Right lobe of liver (tissue), 6 donors: ENCODE measurements at regions not wholly inside any gene's neighbourhood (a gene's known extent, or its start where the extent isn't known, plus 50 kb on each side); places are given as distances from the start of the nearest gene placed in this dataset.
A peak's percentile ranks its signal among the peaks of the same experiment; 100 is the strongest.

Experiments used
- ATAC-seq, 4 donors: fragments of 200-7000 bp; cut with Tn5 transposase; one replicate each; pipeline ENCODE4 v1.9.1; 2020; ENCODE audit warnings: mild to moderate bottlenecking in 4 of 4, moderate library complexity in 4 of 4
- DNase-seq, 3 donors: peaks; one replicate each; pipeline ENCODE4 v3.0.0-alpha.2; 2020
- H3K27ac ChIP-seq, 3 donors: fragments of 200-600 bp; one replicate each; pipeline ENCODE4 v1.8.0; 2022
- H3K27me3 ChIP-seq, 2 donors: fragments of 200-600 bp; one replicate each; pipeline ENCODE4 v1.8.0; 2022
- H3K36me3 ChIP-seq, 4 donors: fragments of 200-600 bp; sonication (generic) in 1 of 4; one replicate each; pipeline versions ENCODE4 v1.5.1 to v1.8.0; 2017 to 2022; ENCODE audit warnings: control low read depth in 1 of 4
- H3K4me1 ChIP-seq, 4 donors: fragments of 200-600 bp; sonication (generic) in 1 of 4; one replicate each; pipeline versions ENCODE4 v1.5.1 to v1.8.0; 2017 to 2022; ENCODE audit warnings: control low read depth in 1 of 4
- H3K4me3 ChIP-seq, 3 donors: fragments of 200-600 bp; one replicate each; pipeline ENCODE4 v1.8.0; 2022
- H3K9me3 ChIP-seq, 4 donors: fragments of 200-600 bp; sonication (generic) in 1 of 4; one replicate each; pipeline versions ENCODE4 v1.5.1 to v1.8.0; 2017 to 2022; ENCODE audit warnings: control low read depth in 1 of 4
- CTCF ChIP-seq, 4 donors: fragments of 200-600 bp in 3 of 4; fragments of 450-650 bp in 1 of 4; IDR thresholded peaks; one replicate each; pipeline versions ENCODE4 v1.5.1 to v1.8.0; 2016 to 2022; ENCODE audit warnings: antibody characterized with exemption in 4 of 4, mild to moderate bottlenecking in 2 of 4
- POLR2A ChIP-seq: fragments of 450-650 bp; IDR thresholded peaks from one replicate; pipeline ENCODE4 v1.6.1; 2017; ENCODE audit warnings: antibody characterized with exemption, mild to moderate bottlenecking
- WGBS: methylation state at CpG from one replicate; pipeline ENCODE4 v1.1.6; 2018; ENCODE audit warnings: low coverage, low lambda C conversion rate; ENCODE audit not compliant: insufficient coverage; ENCODE audit errors: missing lambda C conversion rate; 5-methylcytosine and 5-hydroxymethylcytosine counted together
- intact Hi-C, 2 donors: fragments of 100-400 bp; cut with DNase I; formaldehyde crosslinking; loops; one replicate each; pipeline versions ENCODE4 v1.11.2 to v1.14.1; 2022
- donor health status: DM: no; HTN: yes; CAD: no.
- donor health status: DM: no; HTN: no; CAD: no.
- donor health status: DM: no; HTN: no; CAD: no.
- donor health status: DM: no; HTN: yes; CAD: no.
- donor health status: DM: no; HTN: yes; CAD: no.

GRCh38 chr13:72405441-72405840 lies 322.0 kb downstream of the MZT1 start:
- DNase-seq (no peak), ATAC-seq (peak in 2 of 4 donors; percentile 60 to 67)
- intact Hi-C loops = no loop called here
- 19% methylated on average over 1 of the region's 1 CpG for WGBS
- Histone ChIP-seq H3K9me3 (no peaks in the 10 kb centered on the region), H3K4me1 (peaks cover 0 to 14% (median 0%) of the 10 kb centered on the region in 4 donors), H3K4me3 (no peak overlapping the region), H3K27ac (no peak overlapping the region), H3K27me3 (no peaks in the 10 kb centered on the region), H3K36me3 (no peaks in the 10 kb centered on the region)
- TF ChIP-seq CTCF (IDR thresholded peaks at IDR 0.05) = no peak
- no peak for TF ChIP-seq POLR2A

- no peak overlapping the region for H3K4me3 ChIP-seq
- no peak overlapping the region for H3K27ac ChIP-seq
- no peaks in the 10 kb centered on the region for H3K36me3 ChIP-seq
- H3K9me3 ChIP-seq = no peaks in the 10 kb centered on the region
- DNase-seq (no peak), ATAC-seq (no peak)
- H3K4me1 ChIP-seq = peaks cover 0 to 14% (median 0%) of the 10 kb centered on the region in 4 donors
- no peaks in the 10 kb centered on the region for H3K27me3 ChIP-seq
- intact Hi-C loops = no loop called here
- 69% methylated on average over 3 of the region's 3 CpGs for WGBS
- no peak for TF ChIP-seq POLR2A
- no peak for TF ChIP-seq CTCF (IDR thresholded peaks at IDR 0.05)
These were observed 323.9 kb downstream of the MZT1 start for GRCh38 chr13:72403396-72404010.

- H3K36me3 ChIP-seq = no peaks in the 10 kb centered on the region
- TF ChIP-seq CTCF (IDR thresholded peaks at IDR 0.05) = no peak
- TF ChIP-seq POLR2A = no peak
- DNase-seq (no peak), ATAC-seq (no peak)
- no peak overlapping the region for H3K4me3 ChIP-seq
- no peaks in the 10 kb centered on the region for H3K9me3 ChIP-seq
- 71% methylated on average over 3 of the region's 3 CpGs for WGBS
- H3K27me3 ChIP-seq = no peaks in the 10 kb centered on the region
- intact Hi-C loops = no loop called here
- no peak overlapping the region for H3K27ac ChIP-seq
- peaks cover 0 to 14% (median 0%) of the 10 kb centered on the region in 4 donors for H3K4me1 ChIP-seq
These were observed 326.6 kb downstream of the MZT1 start for GRCh38 chr13:72400856-72401255.

GRCh38 chr13:72399351-72399750 lies 328.1 kb downstream of the MZT1 start:
- H3K27ac ChIP-seq = no peak overlapping the region
- H3K4me3 ChIP-seq = no peak overlapping the region
- H3K9me3 ChIP-seq = no peaks in the 10 kb centered on the region
- H3K4me1 ChIP-seq = no peaks in the 10 kb centered on the region
- H3K27me3 ChIP-seq = no peaks in the 10 kb centered on the region
- intact Hi-C loops = no loop called here
- H3K36me3 ChIP-seq = no peaks in the 10 kb centered on the region
- ATAC-seq (no peak), DNase-seq (no peak)
- no peak for TF ChIP-seq CTCF (IDR thresholded peaks at IDR 0.05)
- TF ChIP-seq POLR2A = no peak
- WGBS = 78% methylated on average over 4 of the region's 4 CpGs

- Histone ChIP-seq H3K4me1 (no peaks in the 10 kb centered on the region), H3K36me3 (no peaks in the 10 kb centered on the region), H3K27ac (no peak overlapping the region), H3K4me3 (no peak overlapping the region), H3K27me3 (no peaks in the 10 kb centered on the region), H3K9me3 (no peaks in the 10 kb centered on the region)
- intact Hi-C loops = no loop called here
- DNase-seq = no peak
- 31% methylated on average over 1 of the region's 1 CpG for WGBS
- TF ChIP-seq POLR2A (no peak), CTCF (IDR thresholded peaks at IDR 0.05) (no peak)
- no peak for ATAC-seq
These were observed 330.2 kb downstream of the MZT1 start for GRCh38 chr13:72397265-72397664.
